Progenitor cell of endocrine pancreas (in vitro differentiated cells): ENCODE measurements at regions not wholly inside any gene's neighbourhood (a gene's known extent, or its start where the extent isn't known, plus 50 kb on each side); places are given as distances from the start of the nearest gene placed in this dataset.
"Not testable (repeated sequence)": the region's sequence is repeated elsewhere in the genome, so short reads cannot be mapped to it uniquely, and the experiment has no call there.

Experiments
- DNase-seq: peaks from one replicate; pipeline ENCODE4 v3.0.0; 2021; ENCODE audit warnings: low spot score; ENCODE audit not compliant: unreplicated experiment
- H3K27ac Mint-ChIP-seq: 2 replicates; pipeline ENCODE4 v1.8.0; 2021; ENCODE audit warnings: mild to moderate bottlenecking, moderate library complexity, mixed read lengths
- H3K27me3 Mint-ChIP-seq: 2 replicates; pipeline ENCODE4 v1.8.0; 2021; ENCODE audit warnings: mixed read lengths
- H3K36me3 Mint-ChIP-seq: 2 replicates; pipeline ENCODE4 v1.8.0; 2022; ENCODE audit warnings: mixed read lengths; ENCODE audit not compliant: insufficient read depth
- H3K4me1 Mint-ChIP-seq: 2 replicates; pipeline ENCODE4 v1.8.0; 2021; ENCODE audit warnings: low read depth, mixed read lengths
- H3K4me3 Mint-ChIP-seq: 2 replicates; pipeline ENCODE4 v1.8.0; 2021; ENCODE audit warnings: low read depth, mild to moderate bottlenecking, moderate library complexity, mixed read lengths
- H3K9me3 Mint-ChIP-seq: 2 replicates; pipeline ENCODE4 v1.8.0; 2021; ENCODE audit warnings: low read depth, mixed read lengths
- TF ChIP-seq, protein P1 (sequence below): fragments of 200-600 bp; sonication (generic); IDR thresholded peaks from one replicate; pipeline ENCODE4 v1.5.0; 2021; ENCODE audit warnings: antibody characterized with exemption, mild to moderate bottlenecking; ENCODE audit not compliant: unreplicated experiment

DNA sequence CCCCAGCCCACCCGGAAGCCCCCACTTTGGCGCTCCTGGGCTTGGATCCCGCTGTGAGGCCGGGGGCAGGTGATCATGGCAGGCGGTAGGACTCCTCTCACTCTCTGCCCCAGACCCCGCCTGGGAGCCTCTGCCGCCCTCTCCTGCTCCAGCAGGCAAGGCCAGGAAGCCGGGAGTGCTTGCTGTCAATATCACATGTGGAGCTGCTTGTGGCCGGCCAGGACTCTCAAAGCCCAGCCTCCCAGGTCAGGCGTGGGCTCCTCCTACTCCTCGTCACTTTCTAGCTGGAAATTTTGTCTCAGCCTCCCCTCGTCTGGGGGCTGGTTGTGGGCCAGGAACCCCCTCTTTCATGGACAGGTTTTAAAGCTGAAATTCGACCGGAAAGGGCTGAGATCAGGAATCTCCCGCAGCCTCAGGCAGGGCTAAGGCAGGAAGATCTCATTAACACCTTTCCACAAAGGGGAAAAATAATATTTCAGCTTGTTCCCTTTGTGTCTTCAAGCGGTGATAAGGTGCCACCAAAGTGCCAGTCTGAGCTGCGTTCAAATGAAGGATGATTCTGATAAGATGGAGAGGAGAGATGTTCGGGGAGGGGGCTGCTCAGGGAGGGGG, 273.6 kb upstream of the PODXL start:
- peak; percentile 41 for DNase-seq
- peak overlapping the region; percentile 31 for H3K27ac Mint-ChIP-seq
- peak overlapping the region; percentile 45 for H3K4me3 Mint-ChIP-seq

GRCh38 chr7:131827421-131827820, 271.0 kb upstream of the PODXL start:
- H3K27ac Mint-ChIP-seq, result no peak overlapping the region

More for the DNA sequence above, 273.6 kb upstream of the PODXL start:
- H3K4me1 Mint-ChIP-seq, result peaks cover 10% of the 10 kb centered on the region
- no peaks in the 10 kb centered on the region for H3K36me3 Mint-ChIP-seq
- no peaks in the 10 kb centered on the region for H3K9me3 Mint-ChIP-seq
- peaks cover 29% of the 10 kb centered on the region for H3K27me3 Mint-ChIP-seq
- TF ChIP-seq, protein P1, sequence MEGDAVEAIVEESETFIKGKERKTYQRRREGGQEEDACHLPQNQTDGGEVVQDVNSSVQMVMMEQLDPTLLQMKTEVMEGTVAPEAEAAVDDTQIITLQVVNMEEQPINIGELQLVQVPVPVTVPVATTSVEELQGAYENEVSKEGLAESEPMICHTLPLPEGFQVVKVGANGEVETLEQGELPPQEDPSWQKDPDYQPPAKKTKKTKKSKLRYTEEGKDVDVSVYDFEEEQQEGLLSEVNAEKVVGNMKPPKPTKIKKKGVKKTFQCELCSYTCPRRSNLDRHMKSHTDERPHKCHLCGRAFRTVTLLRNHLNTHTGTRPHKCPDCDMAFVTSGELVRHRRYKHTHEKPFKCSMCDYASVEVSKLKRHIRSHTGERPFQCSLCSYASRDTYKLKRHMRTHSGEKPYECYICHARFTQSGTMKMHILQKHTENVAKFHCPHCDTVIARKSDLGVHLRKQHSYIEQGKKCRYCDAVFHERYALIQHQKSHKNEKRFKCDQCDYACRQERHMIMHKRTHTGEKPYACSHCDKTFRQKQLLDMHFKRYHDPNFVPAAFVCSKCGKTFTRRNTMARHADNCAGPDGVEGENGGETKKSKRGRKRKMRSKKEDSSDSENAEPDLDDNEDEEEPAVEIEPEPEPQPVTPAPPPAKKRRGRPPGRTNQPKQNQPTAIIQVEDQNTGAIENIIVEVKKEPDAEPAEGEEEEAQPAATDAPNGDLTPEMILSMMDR, result no peak

GRCh38 chr7:131826960-131827359, 270.5 kb upstream of the PODXL start:
- peaks cover 13% of the 10 kb centered on the region for H3K4me1 Mint-ChIP-seq
- no peaks in the 10 kb centered on the region for H3K36me3 Mint-ChIP-seq
- TF ChIP-seq, protein P1, result no peak
- peaks cover 29% of the 10 kb centered on the region for H3K27me3 Mint-ChIP-seq
- H3K9me3 Mint-ChIP-seq, result no peaks in the 10 kb centered on the region
- no peak overlapping the region for H3K27ac Mint-ChIP-seq
- no peak for DNase-seq
- no peak overlapping the region for H3K4me3 Mint-ChIP-seq

More at GRCh38 chr7:131827421-131827820, 271.0 kb upstream of the PODXL start:
- no peak overlapping the region for H3K4me3 Mint-ChIP-seq
- DNase-seq, result no peak
- H3K9me3 Mint-ChIP-seq, result no peaks in the 10 kb centered on the region
- TF ChIP-seq, protein P1, result no peak
- H3K36me3 Mint-ChIP-seq, result no peaks in the 10 kb centered on the region
- H3K4me1 Mint-ChIP-seq, result peaks cover 13% of the 10 kb centered on the region
- peaks cover 29% of the 10 kb centered on the region for H3K27me3 Mint-ChIP-seq

- peaks cover 15% of the 10 kb centered on the region for H3K27me3 Mint-ChIP-seq
- not testable (repeated sequence) for H3K4me3 Mint-ChIP-seq, H3K9me3 Mint-ChIP-seq, DNase-seq, H3K27ac Mint-ChIP-seq, H3K36me3 Mint-ChIP-seq, H3K4me1 Mint-ChIP-seq
Measured at GRCh38 chr7:131823961-131824440, 267.6 kb upstream of the PODXL start.

- Mint-ChIP-seq H3K4me3 (no peak overlapping the region), H3K4me1 (peaks cover 4% of the 10 kb centered on the region), H3K27me3 (peaks cover 17% of the 10 kb centered on the region), H3K36me3 (no peaks in the 10 kb centered on the region), H3K9me3 (no peaks in the 10 kb centered on the region), H3K27ac (no peak overlapping the region)
- TF ChIP-seq, protein P1, result no peak
- no peak for DNase-seq
Measured at GRCh38 chr7:131819891-131820290, 263.5 kb upstream of the PODXL start.

DNA sequence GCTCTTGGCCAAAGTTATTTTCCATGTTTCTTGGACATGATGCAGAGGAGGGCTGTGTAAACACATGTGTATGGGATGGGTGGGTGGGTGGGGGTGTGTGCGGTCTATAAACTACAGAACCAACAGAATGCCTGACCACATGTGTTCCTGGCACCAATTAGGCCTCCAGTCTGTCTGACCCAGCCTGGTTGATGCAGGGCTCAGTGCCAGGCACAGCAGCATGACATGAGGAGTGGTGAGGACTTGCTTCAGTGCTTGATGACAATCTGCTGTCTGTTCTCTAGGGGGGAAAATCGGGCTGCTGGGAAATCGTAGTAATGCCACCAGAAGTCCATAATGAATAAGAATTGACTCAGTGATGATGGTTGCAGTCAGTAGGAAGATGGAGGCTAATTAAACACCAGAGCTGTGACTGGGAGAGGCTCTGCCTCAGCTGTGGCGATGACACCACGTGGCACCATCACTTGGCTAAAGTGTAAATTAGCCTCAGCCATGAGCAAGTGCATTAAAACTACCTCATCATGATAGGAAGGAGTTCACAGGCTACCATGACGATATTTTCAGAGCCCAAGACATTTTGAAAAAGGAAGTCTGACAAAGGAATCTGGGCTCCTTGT, 260.1 kb upstream of the PODXL start:
- Mint-ChIP-seq H3K27ac (no peak overlapping the region), H3K4me3 (no peak overlapping the region), H3K9me3 (no peaks in the 10 kb centered on the region), H3K27me3 (peaks cover 14% of the 10 kb centered on the region), H3K36me3 (no peaks in the 10 kb centered on the region), H3K4me1 (no peaks in the 10 kb centered on the region)
- TF ChIP-seq, protein P1, result no peak
- no peak for DNase-seq
